D341Med (cell line): ENCODE measurements at regions not wholly inside any gene's neighbourhood (a gene's known extent, or its start where the extent isn't known, plus 50 kb on each side); places are given as distances from the start of the nearest gene placed in this dataset.
"Not testable (repeated sequence)": the region's sequence is repeated elsewhere in the genome, so short reads cannot be mapped to it uniquely, and the experiment has no call there.

ENCODE experiments used
- DNase-seq: peaks from one replicate; pipeline ENCODE4 v3.0.0; 2012; ENCODE audit warnings: low spot score

DNA sequence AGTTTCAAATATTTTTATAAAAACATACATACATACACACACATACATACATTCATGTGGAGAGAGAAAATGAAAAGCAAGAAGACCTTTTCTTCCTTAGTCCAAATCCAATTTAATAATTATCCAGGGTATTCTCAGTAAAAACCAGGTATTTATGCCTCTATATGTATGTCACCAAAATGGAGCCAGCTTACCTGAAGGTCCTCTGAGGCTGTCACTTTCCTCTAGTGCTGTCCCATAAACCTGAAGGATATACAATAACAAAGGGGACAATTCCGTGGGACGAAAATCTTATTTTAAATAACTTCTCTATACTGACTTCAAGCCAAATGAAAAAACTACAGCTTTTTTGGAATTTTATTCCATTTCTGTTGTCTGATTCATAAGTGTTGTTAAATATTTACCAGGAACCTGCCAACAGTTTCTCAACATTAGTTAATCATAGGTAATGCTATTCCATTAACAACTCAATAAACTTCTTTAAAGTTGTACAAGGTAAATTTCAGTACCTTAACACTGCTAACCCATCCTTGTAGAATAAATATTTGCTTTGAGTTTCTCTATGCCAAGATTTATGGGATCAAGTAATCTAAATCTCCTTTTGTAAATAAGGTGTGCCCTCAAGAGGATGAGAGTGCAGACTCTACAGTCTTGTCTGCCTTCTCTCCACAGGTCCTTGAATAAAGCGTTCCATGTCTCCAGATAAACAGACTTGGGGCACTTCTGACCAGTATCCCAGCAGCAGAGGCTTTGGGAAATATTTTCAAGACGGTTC lies 260.3 kb downstream of the AHR start:
- no peak for DNase-seq

DNA sequence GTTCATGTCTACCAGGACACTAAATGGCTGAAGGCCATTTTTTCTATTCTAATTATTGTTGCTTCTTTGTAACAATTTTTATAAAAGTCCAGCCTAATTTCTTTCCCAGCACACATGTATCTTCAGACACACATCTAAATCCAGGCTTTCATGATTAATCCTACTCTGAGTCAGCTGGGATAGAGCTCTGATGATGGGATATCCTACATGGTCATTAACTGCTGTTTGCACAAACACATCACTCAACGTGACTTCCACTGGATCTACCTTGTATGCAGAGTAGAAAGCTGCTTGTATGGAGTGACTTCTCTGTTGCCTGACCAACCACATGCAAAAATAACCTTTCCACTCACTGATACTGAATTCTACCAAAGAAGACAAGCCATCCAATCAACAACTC lies 260.9 kb downstream of the AHR start:
- DNase-seq, result no peak

DNA sequence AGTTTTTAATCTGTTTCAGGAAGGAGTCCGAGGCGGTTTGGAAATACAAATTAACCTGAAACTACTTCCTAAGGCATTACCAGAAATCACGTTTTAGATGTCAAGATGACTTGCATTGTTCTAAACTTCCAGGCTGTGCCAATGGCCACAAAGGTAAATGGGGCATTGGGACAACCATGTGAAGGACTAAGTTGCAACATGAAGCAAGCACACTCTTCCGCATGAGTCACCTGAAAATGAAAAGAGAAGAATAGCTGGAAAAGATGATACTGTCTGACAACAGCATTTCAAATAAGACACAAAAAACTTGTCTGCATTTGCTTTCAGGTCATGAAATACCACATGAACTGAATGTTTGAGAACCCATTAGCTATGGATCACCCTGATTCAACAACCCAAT lies 262.1 kb downstream of the AHR start:
- no peak for DNase-seq

DNA sequence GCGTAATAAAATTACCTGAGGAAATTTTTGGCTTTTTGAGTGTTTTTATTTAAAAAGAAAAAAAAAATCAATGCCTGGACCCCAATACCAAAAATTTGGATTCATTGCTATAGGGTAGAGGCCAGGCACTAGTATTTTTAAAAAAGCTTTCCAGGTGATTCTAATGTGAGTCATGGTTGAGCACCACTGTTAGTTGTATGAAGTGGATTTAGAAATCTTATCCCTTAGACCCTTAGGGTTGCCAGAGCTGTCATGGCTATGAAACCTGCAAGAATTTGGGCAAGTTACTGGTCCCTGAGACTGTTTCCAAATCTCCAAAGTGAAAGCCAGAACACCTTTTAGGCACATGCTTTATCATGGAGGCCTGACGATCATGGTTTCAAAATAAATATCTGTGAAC lies 262.5 kb downstream of the AHR start:
- no peak for DNase-seq

DNA sequence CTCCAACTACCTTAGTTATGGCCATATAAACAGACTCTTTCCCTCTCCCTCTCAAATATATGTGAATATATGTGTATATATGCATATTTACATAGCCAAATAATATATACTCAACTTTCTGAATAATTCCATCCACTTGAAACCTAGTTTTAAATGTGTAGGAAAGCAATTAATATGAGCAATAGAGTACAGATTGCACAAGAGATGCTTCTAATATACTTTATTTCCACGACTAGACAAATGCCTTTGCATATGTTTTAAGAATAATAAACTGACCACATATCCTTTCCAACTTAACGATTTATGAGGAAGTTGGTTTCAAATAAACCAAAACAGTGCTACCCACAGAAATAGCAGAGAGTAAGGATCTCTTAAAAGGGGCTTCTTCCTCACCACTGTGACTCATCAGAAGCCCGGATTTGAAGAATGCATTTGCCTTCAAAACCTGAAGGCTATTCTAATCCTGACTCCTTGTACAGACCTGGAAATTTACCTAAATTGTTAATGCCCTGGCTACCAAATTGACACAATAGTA lies 266.3 kb downstream of the AHR start:
- no peak for DNase-seq

DNA sequence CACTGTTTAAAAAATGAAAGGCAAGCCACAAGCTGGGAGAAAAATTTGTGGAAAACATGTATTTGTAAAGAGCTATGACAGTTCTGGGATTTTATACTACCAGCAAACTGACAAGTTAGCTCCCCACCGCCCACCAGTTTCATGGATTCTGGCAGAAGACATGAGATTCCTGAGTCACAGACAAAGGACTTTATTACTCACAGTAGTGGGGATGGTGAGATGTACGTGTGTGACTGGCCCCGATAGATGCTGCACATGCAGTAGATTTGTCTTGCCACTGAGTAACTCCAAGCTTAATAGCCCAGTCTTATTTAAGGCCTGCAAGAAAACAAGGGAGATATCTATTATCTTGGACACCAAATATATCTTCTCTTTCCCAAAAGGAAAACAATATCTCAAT lies 281.7 kb downstream of the AHR start:
- DNase-seq, result no peak

DNA sequence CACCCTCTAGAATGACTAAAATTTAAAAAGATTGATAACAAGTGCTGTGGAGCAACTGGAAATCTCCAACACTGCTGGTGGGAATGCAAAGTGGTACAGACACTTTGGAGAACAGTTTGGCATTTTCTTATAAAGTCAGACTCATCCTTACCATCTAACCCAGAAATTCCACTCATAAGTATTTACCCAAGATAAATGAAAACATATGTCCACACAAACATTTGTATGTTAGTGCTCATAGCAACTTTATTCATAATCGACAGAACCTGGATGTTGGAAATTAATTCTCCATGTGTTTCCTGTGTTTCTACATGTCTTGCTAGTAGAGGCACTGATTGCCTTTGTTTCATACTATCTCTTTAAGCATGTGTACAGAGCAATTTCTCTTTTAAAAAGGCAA lies 282.4 kb downstream of the AHR start:
- no peak for DNase-seq

DNA sequence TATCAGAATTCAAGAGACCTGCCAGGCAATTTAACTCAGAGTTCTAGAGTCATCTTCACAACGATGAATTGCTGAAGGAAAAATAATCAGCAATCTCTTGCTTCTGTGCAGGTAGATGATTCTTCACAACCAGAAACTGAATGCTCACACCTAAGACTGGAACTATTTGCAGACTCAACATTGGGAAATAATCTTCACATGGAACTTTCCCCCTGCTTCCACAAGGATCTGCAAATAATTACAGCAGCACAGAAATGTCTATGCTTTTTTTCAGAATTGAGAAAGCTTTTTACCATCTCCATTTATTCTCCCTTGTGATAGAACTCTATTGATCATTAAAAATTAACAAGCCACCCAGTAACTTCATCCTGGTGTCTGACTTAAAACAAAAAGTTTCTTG lies 282.8 kb downstream of the AHR start:
- no peak for DNase-seq

DNA sequence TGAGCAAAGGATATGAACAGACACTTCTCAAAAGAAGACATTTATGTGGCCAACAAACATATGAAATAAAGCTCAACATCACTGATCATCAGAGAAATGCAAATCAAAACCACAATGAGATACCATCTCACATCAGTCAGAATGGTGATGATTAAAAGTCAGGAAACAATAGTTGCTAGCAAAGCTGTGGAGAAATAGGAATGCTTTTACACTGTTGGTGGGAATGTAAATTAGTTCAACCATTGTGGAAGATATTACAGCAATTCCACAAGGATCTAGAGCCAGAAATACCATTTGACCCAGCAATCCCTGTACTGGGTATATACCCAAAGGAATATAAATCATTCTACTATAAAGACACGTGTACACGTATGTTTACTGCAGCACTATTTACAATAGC lies 284.2 kb downstream of the AHR start:
- not testable (repeated sequence) for DNase-seq

DNA sequence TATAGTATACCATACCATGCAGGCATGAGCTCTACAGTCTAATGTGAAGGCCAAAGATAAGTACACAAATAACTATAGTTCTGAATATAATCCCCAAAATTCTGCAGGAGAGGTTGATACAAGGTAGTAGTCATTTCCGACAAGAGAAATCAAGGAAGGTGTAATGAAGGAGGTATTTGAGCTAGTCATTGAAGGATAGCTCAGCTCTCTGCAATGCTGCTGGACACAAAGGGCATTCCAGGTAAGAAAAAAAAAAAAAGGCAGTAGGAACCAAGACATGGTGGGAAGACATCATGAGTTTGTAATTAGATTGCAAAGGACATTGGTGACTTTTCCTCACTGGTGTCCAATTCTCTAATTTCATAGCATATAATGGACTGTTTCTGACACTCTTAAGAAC lies 285.3 kb downstream of the AHR start:
- DNase-seq, result no peak

DNA sequence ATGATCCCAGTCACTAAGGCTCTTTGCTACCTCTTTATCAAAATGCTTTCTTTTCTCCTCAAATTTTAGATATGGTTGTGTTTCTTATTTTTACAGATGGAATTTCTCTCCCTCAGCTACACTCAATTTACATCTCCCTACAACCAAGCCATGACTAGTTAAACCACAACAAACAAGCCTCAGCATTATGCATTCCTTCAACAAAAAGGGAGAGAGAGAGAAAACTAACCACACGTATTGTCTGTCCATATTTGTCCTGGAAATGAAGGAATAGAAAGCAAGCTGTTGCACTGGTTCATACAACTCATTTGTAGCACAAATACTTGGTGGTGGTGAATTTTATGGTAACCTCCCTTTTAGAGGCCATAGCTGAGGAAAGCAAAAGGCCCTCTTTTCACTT lies 286.4 kb downstream of the AHR start:
- DNase-seq, result no peak

DNA sequence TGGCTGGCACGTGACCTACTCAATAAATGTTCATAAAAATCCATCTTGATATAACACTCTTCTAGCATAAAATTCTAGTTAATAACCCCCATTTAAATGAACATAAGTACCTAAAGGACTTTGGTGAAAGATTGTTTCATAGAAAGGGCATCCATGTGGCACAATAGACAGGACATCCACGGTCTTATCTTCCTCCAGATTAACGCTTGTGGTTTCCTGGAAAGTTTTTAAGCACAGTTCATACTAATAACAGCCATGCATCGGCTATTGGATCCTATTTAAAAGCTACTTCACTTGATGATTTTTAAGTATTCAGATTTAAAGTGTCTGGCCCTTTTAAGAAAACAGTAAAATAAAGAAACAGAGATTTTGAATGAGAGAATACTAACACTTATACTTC lies 288.3 kb downstream of the AHR start:
- DNase-seq, result no peak

DNA sequence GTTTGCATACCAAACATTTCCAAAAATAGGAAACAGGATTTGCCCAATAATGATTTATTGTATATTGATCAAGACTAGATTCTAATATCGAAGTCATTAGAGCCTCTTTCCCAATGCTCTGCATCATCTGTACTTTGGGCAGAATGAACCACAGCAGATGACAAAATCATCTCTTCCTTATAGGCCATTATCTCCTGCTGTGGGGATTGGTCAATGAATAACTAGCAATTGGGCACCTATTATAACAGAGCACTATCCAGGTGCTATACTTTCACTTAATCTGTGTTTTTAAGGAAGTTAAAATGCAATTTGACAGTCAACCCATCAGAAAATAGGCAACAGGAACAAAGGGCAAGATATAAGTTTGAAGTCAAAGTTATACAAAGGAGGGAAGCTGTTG lies 290.3 kb downstream of the AHR start:
- no peak for DNase-seq

DNA sequence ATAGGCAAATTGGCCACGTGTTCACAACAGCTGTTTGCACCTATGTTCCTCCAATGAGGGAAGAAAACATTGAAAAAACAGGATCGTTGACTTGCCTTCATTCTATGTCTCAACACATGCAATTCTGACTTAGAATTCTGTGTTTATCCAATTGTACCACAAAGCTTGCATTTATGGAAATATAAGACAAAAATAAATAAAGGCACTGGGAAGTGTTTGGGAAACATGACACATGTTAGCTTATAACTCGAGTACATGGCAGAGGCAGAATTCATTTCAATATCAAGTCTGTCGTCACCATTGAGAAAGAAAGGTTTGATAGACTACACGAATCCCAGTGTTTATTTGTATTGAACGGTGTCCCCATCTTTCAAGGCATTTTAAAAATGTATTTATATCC lies 291.2 kb downstream of the AHR start:
- DNase-seq, result no peak

DNA sequence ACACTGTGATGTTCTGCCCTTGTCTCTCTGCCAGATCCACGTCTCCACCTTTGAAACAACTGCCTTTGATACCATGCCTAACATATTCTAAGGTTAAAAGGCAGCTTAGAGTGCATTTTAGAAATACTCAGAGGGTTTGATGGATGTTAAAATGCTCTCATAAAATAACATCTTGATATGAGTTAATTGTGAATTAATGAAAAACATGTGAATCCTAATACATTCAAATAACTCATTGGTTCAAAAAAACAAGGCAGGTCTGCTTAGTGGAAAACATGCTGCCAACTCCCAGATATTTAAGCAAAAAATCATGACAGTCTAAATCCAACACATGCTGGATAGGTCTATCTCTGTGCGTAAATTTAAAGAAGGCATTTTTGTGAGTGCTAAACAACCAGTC lies 291.8 kb downstream of the AHR start:
- no peak for DNase-seq

DNA sequence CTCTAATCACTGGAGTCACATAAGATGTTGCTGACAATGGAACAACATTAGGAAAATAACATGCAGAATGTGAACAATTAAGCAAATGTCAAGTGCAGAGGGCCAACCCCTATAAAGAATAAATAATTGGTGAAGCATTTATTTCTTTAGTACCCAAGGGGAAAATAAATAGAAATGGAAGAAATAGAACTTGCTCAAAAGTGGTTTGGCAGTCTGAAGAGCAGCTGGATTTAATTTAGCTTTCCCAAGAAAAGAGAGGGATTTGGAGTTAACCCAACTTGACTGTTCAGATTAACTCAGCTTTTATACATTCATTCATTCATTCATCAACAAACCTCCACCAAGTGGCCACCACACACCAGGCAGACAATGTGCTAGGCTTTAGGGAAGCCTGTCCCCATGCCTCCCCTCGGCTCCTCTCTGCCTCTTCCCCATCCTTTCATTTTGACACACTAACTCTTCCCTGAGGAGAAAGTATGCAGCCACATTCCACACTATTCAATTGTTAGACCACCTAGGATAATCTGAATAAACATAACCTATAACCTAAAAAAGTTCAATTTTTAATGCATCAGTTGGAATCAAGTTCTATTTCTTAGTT lies 295.5 kb downstream of the AHR start:
- no peak for DNase-seq

DNA sequence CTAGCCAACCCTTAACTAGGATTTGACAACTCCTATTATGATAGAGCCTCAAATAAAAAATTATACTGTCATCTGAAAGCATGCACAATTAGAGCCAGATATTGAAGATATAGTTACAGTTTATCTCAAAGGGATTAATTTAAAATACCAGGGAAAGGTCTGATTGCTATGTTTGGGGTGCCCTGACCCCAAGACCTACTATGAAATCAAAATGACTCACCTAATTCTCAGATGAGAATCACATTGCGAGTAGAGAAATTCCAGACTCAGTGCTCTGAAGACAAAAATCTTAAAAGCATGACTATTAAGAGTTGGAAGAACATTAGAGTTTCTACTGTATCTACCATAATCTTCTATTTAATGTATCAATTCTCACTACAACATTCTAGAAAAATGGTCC lies 297.1 kb downstream of the AHR start:
- DNase-seq, result no peak

DNA sequence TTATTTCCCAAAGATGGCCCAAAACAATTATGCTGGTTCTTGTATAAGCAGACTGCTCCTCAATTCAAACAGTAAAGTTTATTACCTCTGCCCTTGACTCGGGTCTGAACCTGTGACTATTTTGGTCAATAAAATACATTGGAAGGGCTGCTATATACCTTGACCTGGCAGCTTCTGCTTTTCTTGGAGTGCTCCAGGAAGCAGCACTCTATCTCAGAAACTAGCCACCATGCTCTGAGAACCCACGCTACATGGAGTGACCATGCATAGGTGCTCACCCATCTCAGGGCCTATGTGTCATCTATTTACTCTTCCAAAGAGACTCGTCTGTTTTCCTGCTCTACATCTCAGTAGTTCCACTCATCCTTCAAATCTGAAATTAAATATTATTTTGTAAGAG lies 299.9 kb downstream of the AHR start:
- no peak for DNase-seq

DNA sequence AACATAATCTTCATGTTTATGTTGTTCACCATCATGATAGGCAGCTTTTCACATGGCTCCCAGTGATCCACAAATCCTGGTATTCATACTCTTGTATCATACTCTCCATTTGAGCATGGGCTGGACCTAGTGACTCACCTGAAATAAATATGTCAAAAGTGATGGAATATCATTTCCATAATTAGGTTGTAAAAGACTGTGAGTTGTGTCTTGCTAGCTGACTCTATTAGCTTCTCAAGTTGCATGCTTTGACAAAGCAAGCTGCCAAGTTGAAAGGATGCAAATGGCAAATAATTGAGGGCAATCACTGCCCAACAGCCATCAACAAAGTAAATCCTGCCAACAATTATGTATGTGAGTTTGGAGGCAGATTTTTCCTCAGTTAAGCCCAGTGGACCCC lies 300.4 kb downstream of the AHR start:
- DNase-seq, result no peak

DNA sequence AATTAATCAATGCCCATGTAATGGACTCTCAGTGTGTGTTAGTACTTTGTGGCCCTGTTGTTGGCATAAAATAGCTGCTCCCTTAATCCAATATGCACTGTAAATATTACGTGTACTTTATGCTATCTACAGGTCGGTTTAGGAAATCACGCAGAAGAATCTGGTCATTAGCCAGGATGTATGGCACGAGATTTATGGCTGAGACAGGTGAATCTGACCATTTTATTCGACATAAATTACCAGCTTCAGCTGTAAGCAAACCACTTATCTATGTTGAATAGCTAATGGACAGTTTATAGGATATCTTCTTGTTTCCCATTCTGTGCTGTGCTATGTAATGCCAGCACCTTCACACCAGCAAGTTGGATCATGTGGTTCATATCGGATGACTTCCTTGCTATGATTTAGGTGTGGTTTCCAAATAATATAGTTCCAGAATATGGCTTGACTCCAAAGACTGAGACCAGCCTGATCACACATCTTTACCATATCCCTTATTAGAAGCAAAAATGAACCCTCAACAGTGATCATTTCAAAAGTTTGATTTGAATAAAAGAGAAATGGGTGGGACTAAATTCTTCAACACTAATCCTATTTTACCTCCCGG lies 301.4 kb downstream of the AHR start:
- no peak for DNase-seq

DNA sequence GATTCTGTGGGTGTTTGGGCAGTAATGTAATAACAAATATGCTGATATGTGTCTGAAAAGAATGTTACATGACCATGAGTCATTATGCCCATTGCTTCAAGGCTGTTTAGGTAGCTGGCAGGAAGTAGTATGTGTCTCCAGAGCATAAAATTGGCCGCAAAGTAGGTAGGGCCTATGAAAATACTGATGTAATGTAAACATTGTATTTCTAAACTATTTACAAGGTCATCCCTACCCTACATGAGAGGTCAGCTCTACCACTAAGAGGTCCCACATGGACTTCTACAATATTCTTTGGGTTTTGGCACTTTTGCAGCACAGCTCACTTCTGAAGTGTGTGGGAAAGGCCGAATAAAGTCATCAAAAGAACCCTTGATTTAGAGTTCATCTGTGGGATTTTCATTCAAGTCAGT lies 301.9 kb downstream of the AHR start:
- no peak for DNase-seq

DNA sequence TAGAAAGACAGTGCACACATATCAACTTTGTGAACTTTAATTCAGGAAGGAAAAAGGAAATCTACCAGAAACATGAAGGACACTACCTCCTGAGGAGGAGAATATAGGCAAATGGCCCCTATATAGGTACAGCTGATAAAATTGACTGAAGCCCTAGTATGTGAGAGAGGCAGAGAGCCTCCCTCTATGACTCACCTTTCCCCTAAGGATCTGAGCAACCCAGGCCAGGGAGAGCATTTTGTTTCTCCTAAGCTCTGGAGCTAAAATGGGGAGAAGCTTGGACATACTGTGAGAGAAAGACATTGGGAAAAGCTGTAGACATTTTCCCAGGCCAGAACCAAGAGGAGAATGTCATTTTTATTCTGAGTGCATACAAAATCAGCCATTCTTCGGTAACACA lies 303.5 kb downstream of the AHR start:
- DNase-seq, result no peak

DNA sequence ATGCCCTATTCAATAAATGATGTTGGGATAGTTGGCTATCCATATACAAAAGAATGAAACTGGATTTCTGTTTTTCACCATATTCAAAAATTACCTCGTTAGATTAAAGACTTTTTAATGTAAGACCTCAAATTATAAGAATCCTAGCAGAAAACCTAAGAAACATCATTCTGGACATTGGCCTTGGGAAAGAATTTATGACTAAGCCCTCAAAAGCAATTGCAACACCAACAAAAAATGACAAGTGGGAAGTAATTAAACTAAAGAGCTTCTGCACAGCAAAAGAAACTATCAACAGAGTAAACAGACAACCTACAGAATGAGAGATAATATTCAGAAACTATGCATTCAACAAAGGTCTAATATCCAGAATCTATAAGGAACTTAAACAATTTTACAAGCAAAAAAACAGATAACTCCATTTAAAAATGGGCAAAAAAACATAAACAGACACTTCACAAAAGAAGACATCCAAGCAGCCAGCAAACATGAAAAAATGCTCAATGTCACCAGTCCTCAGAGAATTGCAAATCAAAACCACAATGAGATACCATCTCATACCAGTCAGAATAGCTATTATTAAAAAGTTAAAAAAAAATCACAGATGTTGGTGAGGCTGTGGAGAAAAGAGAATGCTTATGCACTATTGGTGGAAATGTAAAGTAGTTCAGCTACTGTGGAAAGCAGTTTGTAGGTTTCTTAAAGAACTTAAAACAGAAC lies 309.8 kb downstream of the AHR start:
- no peak for DNase-seq
